HG03342 (cell line): ENCODE measurements at regions not wholly inside any gene's neighbourhood (a gene's known extent, or its start where the extent isn't known, plus 50 kb on each side); places are given as distances from the start of the nearest gene placed in this dataset.

Experiments
- ATAC-seq: cut with Tn5 transposase; IDR thresholded peaks from one replicate; pipeline ENCODE4 v1.9.1; 2021; ENCODE audit warnings: mild to moderate bottlenecking, moderate library complexity; ENCODE audit not compliant: unreplicated experiment

DNA sequence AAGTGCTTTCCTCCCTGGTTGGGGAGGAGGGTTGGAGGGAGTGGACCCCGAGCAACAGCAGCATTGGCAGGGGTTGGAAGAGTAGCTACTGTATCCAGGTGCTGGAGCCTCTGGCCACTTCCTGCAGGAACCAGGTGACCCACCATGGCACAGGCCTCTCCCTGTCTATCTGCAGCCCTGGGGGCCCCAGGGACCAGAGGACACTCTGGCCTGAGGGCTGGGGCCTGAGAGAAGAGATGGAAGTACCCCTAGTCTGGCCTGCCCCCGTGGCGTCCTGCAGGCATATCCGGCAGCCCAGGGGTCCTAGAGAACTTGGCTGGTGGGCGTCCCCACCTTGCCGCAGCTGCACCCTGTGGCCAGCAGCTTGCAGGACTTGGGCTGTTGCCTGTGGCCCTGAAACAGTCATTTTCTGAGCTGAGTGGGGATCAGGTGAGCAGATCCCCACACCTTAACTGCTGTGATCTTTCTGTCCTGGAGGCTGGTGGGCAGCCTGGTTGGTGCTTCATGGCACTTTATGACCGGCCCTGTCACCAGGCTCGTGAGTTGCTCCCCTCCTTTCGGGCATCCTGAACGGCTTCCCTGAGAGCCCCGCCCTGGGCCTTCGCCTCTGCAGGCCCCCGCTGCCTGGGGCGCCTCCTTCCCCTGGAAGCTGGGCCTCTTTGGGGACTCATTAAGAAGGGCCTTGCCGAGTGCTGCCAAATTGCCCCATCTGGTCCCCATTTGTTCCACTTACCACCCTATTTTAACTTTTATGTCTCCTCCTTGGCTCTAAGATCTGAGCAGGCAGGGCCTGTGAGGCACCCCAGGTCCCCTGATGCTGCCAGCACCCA is 298.6 kb downstream of the SEC14L1 start:
- no peak for ATAC-seq

DNA sequence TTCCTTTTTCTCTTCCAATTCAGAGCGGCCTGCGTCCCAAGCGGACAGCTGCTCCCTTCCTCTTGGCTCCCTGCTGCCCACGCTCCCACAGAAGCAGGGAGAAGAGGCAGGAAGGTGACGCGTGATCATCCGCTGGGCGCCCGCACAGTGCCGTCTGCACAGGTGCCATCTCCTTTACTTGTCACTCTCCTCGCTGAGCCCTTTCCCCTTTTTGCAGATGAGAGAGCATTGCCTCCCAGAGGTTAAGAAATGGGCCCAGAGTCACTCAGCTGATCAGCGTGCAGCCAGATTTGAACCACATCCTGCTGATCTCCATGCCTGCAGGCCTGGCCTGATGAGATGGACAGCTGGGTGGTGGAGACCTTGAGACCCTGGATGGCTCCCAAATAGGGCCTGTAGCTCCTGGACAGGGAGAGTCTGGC is 299.8 kb downstream of the SEC14L1 start:
- no peak for ATAC-seq

DNA sequence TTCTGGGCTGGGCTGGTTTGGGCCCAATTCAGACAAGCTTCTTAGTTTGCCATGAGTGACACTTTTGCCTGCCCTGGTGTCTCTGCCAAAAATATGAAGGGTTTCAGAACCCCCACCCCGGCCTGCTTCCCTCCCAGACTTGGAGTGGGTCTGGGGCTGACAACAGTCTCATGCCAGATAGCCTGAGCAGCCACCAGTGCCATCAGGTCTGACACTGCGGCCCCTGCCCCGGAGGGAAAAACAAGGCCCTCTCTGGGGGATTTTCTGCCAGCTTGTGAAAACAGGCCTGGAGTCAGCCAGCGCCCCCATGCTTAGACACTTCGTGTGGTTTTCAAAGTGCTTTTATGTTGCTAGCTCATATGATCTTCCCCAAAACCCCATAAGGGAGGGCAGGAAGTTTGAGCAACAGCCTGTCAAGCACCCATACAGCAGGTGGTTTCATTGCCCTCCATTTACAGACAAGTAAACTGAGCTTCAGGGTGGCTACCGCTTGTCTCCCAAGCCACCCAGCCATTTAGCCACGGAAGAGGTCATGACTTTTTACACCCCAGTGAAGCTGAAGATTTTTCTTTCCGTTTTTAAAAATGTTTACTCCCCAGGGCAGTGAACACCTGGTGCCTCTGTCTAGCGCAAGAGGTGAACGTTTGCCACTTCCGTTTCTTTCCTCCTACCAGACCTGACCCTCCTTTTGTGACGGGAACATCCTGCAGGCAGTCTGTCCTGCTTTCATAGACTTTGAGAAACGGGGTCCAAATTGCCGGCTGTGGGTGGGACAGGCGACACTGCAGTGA is 300.6 kb downstream of the SEC14L1 start:
- ATAC-seq: peak; percentile 38

DNA sequence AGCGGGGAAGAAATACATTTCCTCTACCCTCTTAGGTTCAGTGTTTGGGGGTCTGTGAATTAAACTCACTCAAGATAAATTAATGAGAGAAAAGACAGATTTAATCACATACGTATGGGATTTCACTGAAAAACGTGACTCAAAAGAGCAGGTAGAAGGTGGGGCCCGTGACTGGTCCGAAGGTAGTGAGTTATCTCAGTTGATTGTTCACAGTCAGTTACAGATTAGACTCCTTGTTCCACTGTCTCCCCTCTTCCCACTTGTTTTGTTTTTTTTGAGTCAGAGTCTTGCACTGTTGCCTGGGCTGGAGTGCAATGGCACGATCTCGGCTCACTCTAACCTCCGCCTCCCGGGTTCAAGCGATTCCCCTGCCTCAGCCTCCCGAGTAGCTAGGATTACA is 301.2 kb downstream of the SEC14L1 start:
- ATAC-seq: no peak

DNA sequence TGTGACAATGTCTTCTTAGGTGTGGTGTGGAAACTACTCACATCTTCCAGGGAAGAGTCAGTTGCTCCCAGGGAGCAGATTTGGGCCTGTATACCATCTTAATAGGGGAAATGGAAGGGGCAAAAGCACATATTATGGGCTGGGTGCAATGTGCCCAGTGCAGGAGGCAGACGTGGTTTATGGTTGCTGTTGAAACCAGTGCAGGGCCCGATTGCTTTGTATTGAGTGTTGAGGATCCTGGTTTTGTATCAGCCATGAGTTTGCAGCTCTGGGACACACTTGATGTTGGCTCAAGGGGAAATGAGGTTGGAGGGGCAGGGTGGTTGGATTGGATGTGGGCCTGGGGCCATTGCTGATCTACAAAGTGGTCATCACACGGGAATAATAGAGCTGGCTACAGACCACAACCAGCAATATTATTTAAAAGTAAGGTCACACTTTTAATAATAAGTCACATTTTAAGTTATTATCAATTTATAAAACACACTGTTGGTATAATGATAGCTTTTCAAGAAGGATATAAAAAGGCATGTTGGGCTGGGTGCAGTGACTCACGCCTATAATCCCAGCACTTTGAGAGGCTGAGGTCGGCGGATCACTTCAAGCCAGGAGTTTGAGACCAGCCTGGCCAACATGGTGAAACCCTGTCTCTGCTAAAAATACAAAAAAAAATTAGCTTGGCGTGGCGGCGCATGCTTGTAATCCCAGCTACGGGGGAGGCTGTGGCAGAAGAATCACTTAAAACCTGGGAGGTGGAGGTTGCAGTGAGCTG is 302.4 kb downstream of the SEC14L1 start:
- ATAC-seq: no peak

DNA sequence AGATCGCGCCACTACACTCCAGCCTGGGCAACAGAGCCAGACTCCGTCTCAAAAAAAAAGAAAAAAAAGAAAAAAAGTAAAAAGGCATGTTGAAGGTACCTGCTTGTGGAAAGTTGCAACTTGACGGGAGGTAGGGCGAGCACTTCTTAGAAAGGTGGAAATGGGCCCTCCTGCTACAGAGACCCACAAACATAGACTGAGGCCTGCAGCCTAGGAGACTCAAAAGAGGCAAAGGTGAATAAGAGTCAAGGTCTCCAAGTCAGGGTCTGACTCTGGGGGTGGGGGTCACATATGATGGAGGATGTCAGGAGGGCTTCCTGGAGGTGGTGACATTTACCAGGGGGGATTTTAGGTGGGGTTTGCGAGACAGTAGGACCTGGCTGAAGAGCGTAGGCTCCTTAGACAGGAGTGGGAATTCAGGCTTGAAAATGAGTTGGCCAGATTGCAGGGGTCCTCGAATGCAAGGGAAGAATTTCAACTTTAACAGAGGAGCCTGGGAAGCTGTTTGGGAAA is 303.0 kb downstream of the SEC14L1 start:
- ATAC-seq: no peak

DNA sequence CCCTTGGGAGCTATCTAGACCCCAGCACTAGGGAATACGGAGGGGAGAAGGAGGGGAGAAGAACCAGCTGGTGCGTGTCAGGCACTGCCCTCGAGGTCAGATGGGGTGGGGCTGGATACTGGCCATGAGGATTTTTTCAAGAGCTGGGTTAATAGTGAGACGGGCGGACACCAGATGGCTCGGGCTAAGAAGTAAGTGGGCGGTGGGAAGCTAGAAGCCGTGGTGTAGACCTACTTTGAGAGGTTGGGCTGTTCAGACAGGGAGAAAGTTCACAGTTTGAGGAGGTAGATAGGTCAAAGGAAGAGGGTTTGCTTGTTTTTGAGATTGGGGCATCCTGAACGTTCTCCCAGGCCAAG is 303.8 kb downstream of the SEC14L1 start:
- peak; percentile 16 for ATAC-seq

DNA sequence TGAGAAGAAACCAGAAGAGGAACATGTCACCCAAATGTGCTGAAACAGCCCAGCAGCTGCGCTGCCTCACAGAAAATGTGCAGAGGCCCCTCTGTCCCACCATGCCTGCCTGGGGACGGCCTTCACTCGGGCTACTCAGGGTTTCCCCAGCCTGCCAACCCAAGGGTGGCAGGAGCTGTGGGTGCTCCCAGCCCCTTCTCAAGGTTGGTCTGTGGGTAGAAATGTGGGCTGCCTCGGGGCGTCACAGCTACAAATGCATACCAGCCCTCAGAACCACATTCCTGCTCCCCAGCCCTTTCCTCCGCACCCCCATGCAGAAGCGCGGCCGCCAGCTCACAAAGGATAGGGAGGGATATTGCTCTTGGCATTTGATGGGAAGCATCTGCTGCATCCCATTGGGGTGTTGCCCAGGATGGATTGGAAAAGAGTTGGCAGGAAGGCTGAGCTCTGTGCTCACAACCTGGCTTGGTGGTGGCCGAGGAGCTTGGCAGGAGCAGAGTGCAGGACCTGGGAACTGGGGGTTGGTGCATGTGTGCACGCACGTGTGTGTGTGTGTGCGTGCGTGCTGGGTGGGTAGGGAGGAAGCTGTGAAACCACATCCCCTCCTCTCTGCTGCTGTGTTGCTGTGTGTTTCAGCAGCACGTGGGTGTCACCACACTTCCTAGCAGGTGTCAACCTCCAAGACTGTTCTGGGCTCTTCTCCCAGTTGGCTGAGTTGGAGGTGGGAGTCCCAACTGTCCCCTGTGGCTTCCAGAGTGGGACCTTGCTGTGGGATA is 304.4 kb downstream of the SEC14L1 start:
- peak; percentile 35 for ATAC-seq

DNA sequence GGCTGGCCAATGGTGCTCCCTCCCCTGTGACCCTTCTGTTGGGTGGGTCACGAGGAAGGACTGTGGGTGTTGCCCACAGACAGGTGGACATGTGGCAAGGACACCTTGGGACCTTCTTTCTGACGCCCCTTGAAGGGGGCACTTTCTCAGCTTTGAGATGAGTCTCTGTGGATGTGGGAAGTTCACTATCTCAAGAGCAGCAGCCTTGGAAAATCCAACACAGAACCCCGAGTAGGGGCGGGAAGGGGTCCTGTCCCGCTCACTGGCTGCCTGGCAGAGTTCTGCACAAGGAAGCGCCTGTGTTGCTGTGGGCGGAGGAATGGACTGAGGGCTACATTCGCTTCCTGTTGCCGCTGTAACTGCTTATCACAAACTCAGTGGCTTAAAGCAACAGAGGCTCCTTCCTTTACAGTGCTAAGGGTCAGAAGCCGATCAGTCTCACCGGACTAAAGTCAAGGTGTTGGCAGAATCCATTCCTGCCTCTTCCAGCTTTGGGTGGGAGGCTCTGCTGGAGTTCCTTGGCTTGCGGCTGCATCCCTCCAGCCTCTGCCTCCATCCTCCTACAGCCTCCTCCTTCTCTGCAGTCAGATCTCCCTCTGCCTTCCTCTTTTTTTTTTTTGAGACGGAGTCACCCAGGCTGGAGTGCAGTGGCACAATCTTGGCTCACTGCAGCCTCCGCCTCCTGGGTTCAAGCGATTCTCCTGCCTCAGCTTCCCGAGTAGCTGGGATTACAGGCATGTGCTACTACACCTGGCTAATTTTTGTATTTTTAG is 305.2 kb downstream of the SEC14L1 start:
- ATAC-seq: no peak

DNA sequence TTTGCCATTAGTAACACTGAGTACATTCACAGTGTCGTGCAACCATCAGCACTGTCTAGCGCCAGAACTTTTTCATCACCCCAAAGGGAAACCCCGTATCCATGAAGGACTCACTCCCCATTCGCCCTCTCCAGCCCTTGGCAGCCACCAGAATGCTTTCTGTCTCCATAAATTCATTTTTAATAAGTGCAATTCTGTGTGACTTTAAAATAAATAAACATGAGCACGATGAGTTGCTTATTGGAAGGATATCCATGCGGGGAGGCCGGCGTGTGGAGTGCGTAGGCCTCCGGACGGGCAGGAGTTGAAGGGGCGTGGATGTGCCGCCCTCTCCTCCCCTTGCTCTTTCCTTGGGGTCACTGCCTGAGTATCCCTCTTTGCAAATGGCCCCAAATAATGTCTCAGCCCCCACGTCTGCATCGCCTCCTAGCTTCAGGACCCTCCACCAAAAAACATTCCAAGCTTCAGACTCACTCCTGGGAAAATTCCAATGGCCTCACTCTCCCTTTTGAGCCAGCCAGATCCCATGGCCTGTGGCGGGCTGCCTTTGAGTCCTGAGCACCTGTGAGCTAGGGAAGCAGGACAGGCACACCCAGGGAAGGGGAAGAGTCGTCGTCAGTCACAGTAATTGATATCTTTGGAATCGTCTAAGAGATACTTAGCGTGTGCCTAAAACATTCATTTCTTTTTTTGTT is 306.3 kb downstream of the SEC14L1 start:
- no peak for ATAC-seq

DNA sequence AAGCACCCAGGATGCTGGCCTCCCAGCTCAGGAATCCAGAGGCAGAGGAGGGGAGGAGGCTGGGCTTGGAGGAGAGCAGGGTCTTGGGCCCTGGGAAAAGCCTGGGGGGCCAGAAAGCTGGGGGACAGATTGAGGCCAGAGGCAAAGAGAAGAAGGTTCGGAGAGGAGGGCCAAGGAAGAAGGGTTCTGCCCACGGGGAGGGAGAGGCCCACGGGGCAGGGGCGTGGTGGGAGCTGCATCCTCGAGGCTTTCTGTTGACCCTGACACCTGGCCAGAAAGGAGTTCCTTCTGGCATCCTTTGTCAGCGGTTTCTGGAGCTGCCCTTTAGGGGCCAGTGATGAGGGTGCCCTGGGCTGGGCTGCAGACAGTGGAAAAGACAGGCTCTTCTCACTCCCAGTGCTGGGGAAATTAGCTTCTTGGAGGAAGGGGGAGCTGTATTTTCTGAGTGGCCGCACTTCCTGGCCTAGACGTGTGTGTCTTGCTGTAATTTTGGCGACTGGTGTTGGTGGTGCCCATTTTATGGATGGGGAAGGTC is 308.7 kb downstream of the SEC14L1 start:
- ATAC-seq: no peak

DNA sequence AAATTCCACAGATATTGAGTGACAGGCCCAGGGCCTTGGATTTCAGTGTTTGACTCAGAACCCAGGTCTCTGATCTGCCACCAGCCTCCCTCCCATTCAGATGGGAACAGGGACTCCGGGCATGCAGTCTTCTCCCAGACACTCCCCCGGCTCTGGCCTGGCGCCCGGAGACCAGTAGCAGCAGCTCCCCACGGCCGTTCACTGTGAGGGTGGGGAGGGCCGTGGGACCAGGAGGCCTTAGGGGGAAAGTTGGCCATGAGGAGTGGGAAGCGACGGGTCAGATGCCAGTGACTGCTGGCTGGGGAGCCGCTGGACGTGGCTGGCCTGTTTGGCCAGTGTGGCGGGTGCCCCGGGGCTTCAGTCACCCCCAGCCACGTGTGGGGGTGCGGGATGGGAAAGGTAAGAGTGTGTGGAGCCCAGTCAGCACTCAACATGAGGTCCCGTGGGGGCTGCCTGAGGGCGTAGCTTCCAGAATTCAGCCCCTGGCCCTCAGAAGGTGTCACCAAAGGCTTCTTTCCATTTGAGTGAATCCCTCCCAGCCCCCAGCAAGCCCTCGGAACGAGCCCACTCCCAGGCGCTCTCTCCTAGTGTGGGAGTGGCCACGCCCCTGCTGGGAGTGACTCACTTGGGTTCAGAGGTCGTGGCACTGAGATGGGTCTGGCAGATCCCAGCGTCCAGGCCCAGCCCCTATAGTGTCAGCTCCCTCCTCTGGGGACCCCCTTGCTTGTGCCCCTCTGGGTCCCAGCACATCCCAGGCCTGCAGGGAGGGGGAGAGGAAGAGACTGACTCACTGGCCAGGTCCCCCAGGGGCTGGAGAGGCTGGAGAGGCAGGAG is 309.4 kb downstream of the SEC14L1 start:
- no peak for ATAC-seq

DNA sequence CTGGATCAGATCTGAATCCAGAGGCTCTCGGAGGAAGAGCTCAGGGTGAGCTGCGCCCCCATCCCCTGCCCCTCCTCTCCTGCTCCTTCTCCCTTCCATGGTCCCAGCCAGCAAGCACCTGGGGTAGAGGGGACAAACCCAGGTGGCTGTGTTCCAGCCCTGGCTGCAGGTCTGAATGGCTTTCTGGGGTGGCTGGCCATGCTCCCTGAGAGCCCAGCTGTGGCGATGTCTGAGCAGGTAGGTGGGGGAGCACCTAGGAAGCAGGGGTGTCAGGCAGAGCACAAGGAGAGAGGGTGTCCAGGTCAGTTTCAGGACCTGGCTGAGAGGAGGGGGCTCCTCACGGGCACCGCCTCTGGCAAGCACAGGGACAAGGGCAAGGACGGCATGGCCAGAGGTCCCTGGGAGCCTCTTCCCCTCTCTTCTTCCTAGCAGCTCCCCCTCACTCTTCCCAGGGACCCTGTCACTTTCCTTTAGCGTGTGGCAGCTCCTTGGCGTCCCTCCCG is 310.0 kb downstream of the SEC14L1 start:
- no peak for ATAC-seq

DNA sequence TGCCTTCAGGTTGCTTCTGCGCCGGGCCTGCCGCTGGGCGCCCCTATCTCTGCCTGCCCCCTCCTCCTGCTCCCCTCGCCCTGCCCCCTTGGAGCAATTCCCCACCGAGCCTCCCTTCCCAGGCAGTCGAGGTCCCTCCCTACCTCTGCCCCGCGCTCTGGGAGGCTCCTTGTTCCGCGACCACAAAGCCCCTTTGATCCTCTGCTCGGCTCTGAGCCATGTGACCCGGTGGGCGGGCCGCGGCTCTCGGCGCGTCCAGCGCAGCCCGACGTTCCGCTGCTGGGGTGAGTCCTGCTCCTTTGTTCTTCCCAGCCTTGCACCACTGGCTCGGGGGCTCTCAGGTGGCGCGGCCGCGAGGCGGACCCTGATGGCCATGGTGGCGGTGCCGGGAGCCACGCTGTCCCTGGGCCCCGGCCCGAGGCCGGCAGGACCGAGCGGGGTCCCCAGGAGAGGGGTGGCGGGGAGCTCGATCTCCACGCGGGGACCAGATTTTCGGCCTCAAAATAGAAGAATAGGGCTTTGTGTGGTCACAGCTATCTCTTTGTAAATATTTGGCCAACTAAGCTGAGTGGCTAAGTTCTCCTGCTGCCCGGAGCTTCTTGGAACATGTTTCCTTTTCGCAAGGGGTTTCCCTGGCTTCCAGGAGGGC is 310.6 kb downstream of the SEC14L1 start:
- no peak for ATAC-seq

DNA sequence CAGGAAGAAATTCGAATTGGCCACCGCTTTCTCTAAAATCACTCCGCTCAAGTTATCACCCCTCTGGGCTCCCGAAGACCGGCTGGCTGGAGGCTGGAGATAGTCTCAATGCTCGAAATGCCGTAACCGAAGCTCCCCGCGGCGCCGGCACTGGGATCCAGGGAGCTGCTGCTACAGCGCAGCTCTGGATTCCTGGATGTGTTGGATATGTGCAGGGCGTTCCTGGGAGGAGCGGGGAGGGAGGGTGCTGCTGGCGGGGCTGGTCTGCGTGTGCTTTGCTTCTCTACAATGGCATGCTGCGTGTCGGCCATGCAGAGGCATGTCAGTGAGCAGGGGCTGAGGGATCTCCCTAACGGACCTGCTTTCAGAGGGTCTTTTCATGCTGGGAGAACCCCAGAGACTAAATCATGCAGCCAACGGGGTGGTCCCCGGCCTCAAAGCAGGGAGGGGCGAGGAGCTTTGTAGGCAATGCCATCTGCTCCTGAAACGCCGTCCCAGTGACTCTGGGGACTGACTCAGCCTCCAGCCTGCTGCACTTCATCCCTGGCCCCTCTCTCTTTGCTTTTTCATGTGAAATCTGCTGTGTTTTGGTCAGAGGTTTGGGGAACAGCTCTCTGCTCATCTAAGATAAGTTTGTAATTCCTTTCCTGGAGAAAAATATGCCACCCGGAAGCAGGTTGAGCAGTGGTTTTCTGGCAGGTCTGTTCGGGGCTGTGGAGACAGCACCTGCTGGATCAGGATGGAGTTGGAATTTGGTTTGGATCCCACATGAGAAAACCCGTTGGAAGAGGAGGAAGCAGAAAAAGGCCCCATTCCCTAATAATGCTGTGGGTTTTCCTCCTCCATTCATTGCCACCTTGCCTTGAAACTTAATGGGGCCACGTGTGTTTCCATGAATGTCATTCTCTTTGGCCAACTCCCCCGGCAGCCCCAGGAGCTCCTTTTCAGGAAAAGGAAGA is 311.4 kb downstream of the SEC14L1 start:
- no peak for ATAC-seq

DNA sequence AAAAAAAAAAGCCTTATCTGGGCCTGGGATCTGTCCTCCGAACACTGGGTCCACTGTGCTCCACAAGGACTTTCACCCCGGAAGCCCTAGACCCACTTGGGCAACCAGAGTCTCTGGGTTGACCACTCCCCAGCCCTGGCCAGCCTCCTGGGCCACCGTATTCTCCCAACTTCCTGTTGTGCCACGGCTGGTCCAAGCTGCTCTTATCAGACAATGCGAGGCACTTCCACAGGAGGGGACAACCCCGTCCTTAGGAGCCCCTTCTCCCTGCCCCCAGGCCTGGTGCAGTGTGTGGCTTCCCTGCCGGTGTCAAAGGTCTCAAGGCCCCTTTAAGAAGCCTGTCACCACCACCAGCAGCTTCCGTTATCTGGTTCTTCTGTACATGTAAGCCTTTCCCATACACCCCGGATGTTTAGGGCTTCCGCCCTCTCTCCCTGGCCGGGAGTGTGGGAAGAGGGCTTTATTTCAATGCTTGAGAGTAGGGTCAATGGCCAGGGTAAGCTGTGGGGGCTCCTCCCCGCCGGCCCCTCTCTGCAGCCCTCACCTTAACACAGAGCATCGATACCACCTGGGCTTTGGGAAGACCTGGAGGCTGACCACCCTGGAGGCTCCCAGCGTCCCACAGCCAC is 313.0 kb downstream of the SEC14L1 start:
- no peak for ATAC-seq
